ENCODE measurements at regions not wholly inside any gene's neighbourhood (a gene's known extent, or its start where the extent isn't known, plus 50 kb on each side); places are given as distances from the start of the nearest gene placed in this dataset.

GRCh38 chr2:195563857-195564512 is 93.0 kb upstream of the SLC39A10 start:
- no TSS peak for BruUV-seq (replicated peaks)
- no peak overlapping the region for H3K4me3 ChIP-seq (replicated peaks in 1 of 3; ENCODE audit: insufficient read depth in 1 of 3, low read depth in 1 of 3, low read length in 3 of 3)
- H3K27ac ChIP-seq (ENCODE audit: insufficient read depth, low read depth, low read length): no peak overlapping the region
- H2AFZ ChIP-seq (ENCODE audit: low read depth, low read length): no peak overlapping the region
- POLR2A ChIA-PET: no interaction called here
- dilution Hi-C loops (cut with MboI; ENCODE audit: extremely low pct_ligation_motif_present, low sequenced_read_pairs) (no loop called here), intact Hi-C loops (cut with micrococcal nuclease) (no loop called here)
- CTCF ChIA-PET: interaction anchor here (1.5 kb wide), 1 partner anchor 12 kb away, joined by 3 read pairs; no protein-coding TSS in a partner anchor
- no peak overlapping the region for H3K4me2 ChIP-seq (ENCODE audit: insufficient read depth, low read length)
- DNase-seq (ENCODE audit: low read depth, low spot score) (no peak), FAIRE-seq (no peak)
- no peaks in the 10 kb centered on the region for H3K9me1 ChIP-seq (replicated peaks; ENCODE audit: control insufficient read depth, extremely low read depth, insufficient read depth, low read length)
- no peaks in the 10 kb centered on the region for H3K9me3 ChIP-seq (replicated peaks; ENCODE audit: control insufficient read depth, insufficient read depth, low read length)
- no peaks in the 10 kb centered on the region for H3K27me3 ChIP-seq (ENCODE audit: control insufficient read depth in 2 of 2, insufficient read depth in 2 of 2, low read length in 2 of 2)
- no peak for TF ChIP-seq MAX (IDR thresholded peaks at IDR 0.05; ENCODE audit: insufficient read depth, insufficient read length)
- no peak for TF ChIP-seq FOS (IDR thresholded peaks at IDR 0.05; ENCODE audit: borderline replicate concordance, insufficient read depth, low read length)
- TF ChIP-seq MYC (IDR thresholded peaks at IDR 0.05; ENCODE audit: low read depth, low read length): no peak
- no peak for TF ChIP-seq EZH2 (IDR thresholded peaks at IDR 0.05; ENCODE audit: borderline replicate concordance, low read depth, low read length, severe bottlenecking)
- TF ChIP-seq POLR2A (IDR thresholded peaks at IDR 0.05; ENCODE audit: low read depth, low read length): no peak
- TF ChIP-seq, protein P1, sequence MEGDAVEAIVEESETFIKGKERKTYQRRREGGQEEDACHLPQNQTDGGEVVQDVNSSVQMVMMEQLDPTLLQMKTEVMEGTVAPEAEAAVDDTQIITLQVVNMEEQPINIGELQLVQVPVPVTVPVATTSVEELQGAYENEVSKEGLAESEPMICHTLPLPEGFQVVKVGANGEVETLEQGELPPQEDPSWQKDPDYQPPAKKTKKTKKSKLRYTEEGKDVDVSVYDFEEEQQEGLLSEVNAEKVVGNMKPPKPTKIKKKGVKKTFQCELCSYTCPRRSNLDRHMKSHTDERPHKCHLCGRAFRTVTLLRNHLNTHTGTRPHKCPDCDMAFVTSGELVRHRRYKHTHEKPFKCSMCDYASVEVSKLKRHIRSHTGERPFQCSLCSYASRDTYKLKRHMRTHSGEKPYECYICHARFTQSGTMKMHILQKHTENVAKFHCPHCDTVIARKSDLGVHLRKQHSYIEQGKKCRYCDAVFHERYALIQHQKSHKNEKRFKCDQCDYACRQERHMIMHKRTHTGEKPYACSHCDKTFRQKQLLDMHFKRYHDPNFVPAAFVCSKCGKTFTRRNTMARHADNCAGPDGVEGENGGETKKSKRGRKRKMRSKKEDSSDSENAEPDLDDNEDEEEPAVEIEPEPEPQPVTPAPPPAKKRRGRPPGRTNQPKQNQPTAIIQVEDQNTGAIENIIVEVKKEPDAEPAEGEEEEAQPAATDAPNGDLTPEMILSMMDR (IDR thresholded peaks at IDR 0.05; ENCODE audit: extremely low read depth in 1 of 2, insufficient read depth in 1 of 2, low read depth in 1 of 2, low read length in 2 of 2): no peak
- TF ChIP-seq POLR2AphosphoS5 (IDR thresholded peaks at IDR 0.05; ENCODE audit: insufficient read depth, low read depth, low read length): no peak
- no peak for TF ChIP-seq JUN (IDR thresholded peaks at IDR 0.05; ENCODE audit: borderline replicate concordance, insufficient read depth, insufficient read length, low read depth)
- H3K36me3 ChIP-seq (ENCODE audit: control insufficient read depth in 2 of 2, extremely low read depth in 1 of 2, insufficient read depth in 2 of 2, low read length in 2 of 2): no peaks in the 10 kb centered on the region
- H3K4me1 ChIP-seq (ENCODE audit: control insufficient read depth, extremely low read depth, insufficient read depth, low read length): no peaks in the 10 kb centered on the region
- H3K79me2 ChIP-seq (ENCODE audit: control insufficient read depth, insufficient read depth, low read length): no peaks in the 10 kb centered on the region
- H4K20me1 ChIP-seq (replicated peaks; ENCODE audit: control insufficient read depth, extremely low read depth, insufficient read depth, low read length): no peaks in the 10 kb centered on the region
- H3K9ac ChIP-seq (replicated peaks; ENCODE audit: extremely low read depth, insufficient read depth, low read length): no peak overlapping the region

Data from endothelial cell of umbilical vein (primary cell).